Neutrophil (primary cell): ENCODE measurements at regions not wholly inside any gene's neighbourhood (a gene's known extent, or its start where the extent isn't known, plus 50 kb on each side); places are given as distances from the start of the nearest gene placed in this dataset.

Experiments
- H3K27ac ChIP-seq: fragments of 200-600 bp; sonication (generic); 2 replicates; pipeline ENCODE4 v1.5.1; 2016; ENCODE audit warnings: mild to moderate bottlenecking, moderate library complexity
- H3K27me3 ChIP-seq: fragments of 200-600 bp; sonication (generic); 2 replicates; pipeline ENCODE4 v1.6.0; 2016; ENCODE audit warnings: mild to moderate bottlenecking
- H3K36me3 ChIP-seq: fragments of 200-600 bp; sonication (generic); 2 replicates; pipeline ENCODE4 v1.5.1; 2017
- H3K4me1 ChIP-seq, 2 experiments: fragments of 200-600 bp in 1 of 2; sonication (generic) in 1 of 2; 1 replicate in 1 of 2; 2 replicates in 1 of 2; pipeline versions ENCODE4 v1.5.1 to v1.6.1; 2013 to 2016; ENCODE audit warnings: low read depth in 1 of 2, low read length in 1 of 2, mild to moderate bottlenecking in 1 of 2, moderate library complexity in 1 of 2; ENCODE audit not compliant: control insufficient read depth in 1 of 2, insufficient read depth in 1 of 2
- H3K4me3 ChIP-seq, 2 experiments: fragments of 200-600 bp in 1 of 2; sonication (generic) in 1 of 2; 1 replicate in 1 of 2; 2 replicates in 1 of 2; pipeline ENCODE4 v1.5.1; 2013 to 2016; ENCODE audit warnings: low read depth in 1 of 2, low read length in 1 of 2, mild to moderate bottlenecking in 1 of 2, moderate library complexity in 1 of 2
- H3K9me3 ChIP-seq: fragments of 200-600 bp; sonication (generic); 2 replicates; pipeline ENCODE4 v1.5.1; 2016
- CTCF ChIP-seq: fragments of 200-600 bp; sonication (generic); IDR thresholded peaks from 2 replicates; pipeline ENCODE4 v1.5.1; 2016; ENCODE audit warnings: antibody characterized with exemption

GRCh38 chr12:82209533-82209932 lies 148.7 kb downstream of the CCDC59 start:
- H3K4me1 ChIP-seq, result no peaks in the 10 kb centered on the region
- no peak overlapping the region for H3K4me3 ChIP-seq
- no peaks in the 10 kb centered on the region for H3K27me3 ChIP-seq
- H3K27ac ChIP-seq, result no peak overlapping the region
- TF ChIP-seq CTCF, result no peak
- no peaks in the 10 kb centered on the region for H3K9me3 ChIP-seq
- H3K36me3 ChIP-seq, result no peaks in the 10 kb centered on the region

DNA sequence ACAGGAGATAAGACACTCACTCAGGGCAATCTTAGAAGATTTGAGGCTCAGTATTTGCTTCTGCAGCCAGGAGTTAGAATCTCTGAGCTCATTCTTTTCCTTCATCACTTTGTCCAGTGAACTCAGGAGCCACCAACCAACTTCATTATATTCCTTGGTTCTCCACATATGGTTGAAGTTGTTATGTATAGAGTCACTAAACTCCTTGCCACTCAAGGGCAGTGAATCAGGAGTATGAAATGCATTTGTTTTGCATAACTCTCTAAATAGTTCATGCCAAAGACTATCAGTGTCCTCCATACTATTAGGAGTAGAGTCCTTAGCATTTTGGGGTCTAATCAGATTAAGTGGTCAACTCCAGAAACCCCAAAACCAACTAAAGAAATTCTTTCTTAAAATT lies 150.6 kb downstream of the CCDC59 start:
- H3K4me1 ChIP-seq, result no peaks in the 10 kb centered on the region
- TF ChIP-seq CTCF, result no peak
- H3K9me3 ChIP-seq, result no peaks in the 10 kb centered on the region
- H3K27ac ChIP-seq, result no peak overlapping the region
- H3K36me3 ChIP-seq, result no peaks in the 10 kb centered on the region
- H3K4me3 ChIP-seq, result no peak overlapping the region
- no peaks in the 10 kb centered on the region for H3K27me3 ChIP-seq

GRCh38 chr12:82203086-82203485 lies 155.1 kb downstream of the CCDC59 start:
- Histone ChIP-seq H3K36me3 (no peaks in the 10 kb centered on the region), H3K27ac (no peak overlapping the region), H3K27me3 (no peaks in the 10 kb centered on the region), H3K4me1 (no peaks in the 10 kb centered on the region), H3K4me3 (no peak overlapping the region), H3K9me3 (no peaks in the 10 kb centered on the region)
- no peak for TF ChIP-seq CTCF

DNA sequence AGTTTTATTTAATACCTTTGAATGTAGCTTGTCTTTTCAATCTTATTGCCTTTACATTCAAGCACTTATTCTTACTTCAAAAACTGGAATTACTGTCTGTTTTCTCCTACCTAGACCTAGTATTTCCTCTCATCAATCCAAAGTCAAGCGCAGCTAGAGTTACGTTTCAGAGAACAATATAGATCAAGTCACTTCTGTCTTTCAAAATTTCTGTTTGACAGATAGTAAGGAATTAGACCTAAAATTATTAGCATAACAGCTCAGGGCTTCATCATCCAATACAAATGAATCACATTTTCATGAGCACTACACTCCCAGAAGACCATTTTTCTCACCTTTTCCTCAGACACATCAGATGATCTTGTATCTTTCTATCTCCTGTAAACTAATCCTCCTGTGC lies 170.6 kb downstream of the CCDC59 start:
- Histone ChIP-seq H3K36me3 (no peaks in the 10 kb centered on the region), H3K4me3 (no peak overlapping the region), H3K27me3 (no peaks in the 10 kb centered on the region), H3K4me1 (no peaks in the 10 kb centered on the region), H3K27ac (no peak overlapping the region), H3K9me3 (no peaks in the 10 kb centered on the region)
- TF ChIP-seq CTCF, result no peak

- Histone ChIP-seq H3K27ac (no peak overlapping the region), H3K36me3 (no peaks in the 10 kb centered on the region), H3K9me3 (no peaks in the 10 kb centered on the region), H3K4me3 (no peak overlapping the region), H3K4me1 (no peaks in the 10 kb centered on the region), H3K27me3 (no peaks in the 10 kb centered on the region)
- TF ChIP-seq CTCF, result no peak
These were observed 171.2 kb downstream of the CCDC59 start for GRCh38 chr12:82187011-82187410.

- no peaks in the 10 kb centered on the region for H3K9me3 ChIP-seq
- no peak for TF ChIP-seq CTCF
- H3K27ac ChIP-seq, result no peak overlapping the region
- H3K4me3 ChIP-seq, result no peak overlapping the region
- H3K27me3 ChIP-seq, result no peaks in the 10 kb centered on the region
- H3K36me3 ChIP-seq, result no peaks in the 10 kb centered on the region
- H3K4me1 ChIP-seq, result no peaks in the 10 kb centered on the region
These were observed 171.9 kb downstream of the CCDC59 start for GRCh38 chr12:82186282-82186681.
